ENCODE measurements at regions not wholly inside any gene's neighbourhood (a gene's known extent, or its start where the extent isn't known, plus 50 kb on each side); places are given as distances from the start of the nearest gene placed in this dataset.

DNA sequence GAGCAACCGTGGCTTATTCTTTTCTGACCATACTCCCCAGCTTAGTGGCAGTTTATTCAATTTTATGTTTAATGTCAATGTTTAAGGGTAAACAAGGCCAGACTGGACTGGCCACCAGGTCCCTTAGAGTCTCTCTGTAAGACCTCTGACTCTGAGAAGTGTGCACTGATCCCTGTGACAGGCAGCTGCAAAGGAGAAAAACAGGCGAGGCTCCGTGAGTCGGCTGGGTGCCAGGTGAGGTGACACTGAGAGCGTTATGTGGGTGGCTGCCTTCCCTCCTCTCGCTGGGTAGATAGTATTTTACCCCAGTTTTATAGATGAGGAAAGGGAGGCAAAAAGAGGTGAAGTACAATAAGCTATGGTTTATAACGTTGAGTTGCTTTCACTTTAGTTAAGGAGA lies 139.4 kb upstream of the HDAC4 start:
- Mint-ChIP-seq H3K27me3 (ENCODE audit: insufficient read depth) (no peaks in the 10 kb centered on the region), H3K4me3 (no peak overlapping the region; the same call in 1 of the 2 replicates), H3K9me3 (peaks cover 32% of the 10 kb centered on the region), H3K27ac (no peak overlapping the region), H3K36me3 (ENCODE audit: low read depth) (no peaks in the 10 kb centered on the region), H3K4me1 (ENCODE audit: low read depth) (no peaks in the 10 kb centered on the region)
- no peak for TF ChIP-seq CTCF (IDR thresholded peaks at IDR 0.05)
- DNase-seq, result no peak

DNA sequence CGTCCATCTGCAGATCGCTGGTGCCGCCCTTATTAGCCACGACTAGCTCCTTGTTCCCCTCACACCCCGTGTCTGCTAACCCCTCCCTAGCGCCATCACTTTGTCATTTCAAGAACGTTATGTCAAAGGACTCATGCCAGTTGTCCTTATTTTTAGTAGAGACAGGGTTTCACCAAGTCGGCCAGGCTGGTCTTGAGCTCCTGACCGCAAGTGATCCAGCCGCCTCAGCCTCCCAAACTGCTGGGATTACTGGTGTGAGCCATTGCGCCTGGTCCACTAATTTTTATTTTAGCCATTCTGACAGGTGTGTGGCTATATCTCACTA lies 138.9 kb upstream of the HDAC4 start:
- Mint-ChIP-seq H3K4me3 (no peak overlapping the region), H3K4me1 (ENCODE audit: low read depth) (no peaks in the 10 kb centered on the region), H3K9me3 (peaks cover 36% of the 10 kb centered on the region), H3K27ac (no peak overlapping the region), H3K27me3 (ENCODE audit: insufficient read depth) (no peaks in the 10 kb centered on the region), H3K36me3 (ENCODE audit: low read depth) (no peaks in the 10 kb centered on the region)
- DNase-seq, result no peak
- no peak for TF ChIP-seq CTCF (IDR thresholded peaks at IDR 0.05)

- no peak for TF ChIP-seq CTCF (IDR thresholded peaks at IDR 0.05)
Measured at GRCh38 chr2:239539083-239539775, 138.4 kb upstream of the HDAC4 start.

DNA sequence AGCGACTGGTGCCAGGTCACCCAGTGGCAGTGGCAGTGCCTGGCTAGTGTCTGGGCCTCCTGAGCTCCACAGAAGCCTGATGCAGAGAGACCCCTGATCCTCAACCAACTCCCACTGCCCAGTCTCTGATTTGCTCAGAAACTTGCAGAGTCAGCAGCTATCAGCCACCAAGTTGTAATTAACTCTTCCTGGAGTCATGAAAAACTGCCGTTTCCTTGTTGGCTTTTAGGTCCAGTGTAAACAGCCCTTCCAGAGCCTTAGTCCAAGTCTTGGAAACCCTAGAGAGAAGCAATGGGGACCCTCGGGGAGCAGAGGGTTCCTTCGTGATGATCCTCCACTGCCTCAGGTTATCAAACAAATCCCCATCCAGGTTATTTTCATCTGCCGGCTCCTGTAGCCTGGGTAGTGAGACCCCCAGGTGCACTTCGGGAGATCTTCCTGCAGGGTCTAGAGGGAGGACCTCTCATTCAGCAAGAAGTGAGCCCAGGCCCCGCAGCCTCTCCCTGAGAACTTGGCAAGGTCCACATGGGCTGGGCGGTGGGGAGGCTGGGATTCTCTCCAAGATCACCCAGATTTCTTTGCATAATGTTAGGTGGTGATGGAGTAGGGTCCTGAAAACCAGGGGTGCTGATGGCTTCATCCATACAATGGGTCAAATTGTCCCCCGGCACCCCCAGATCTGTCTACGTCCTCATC lies 137.7 kb upstream of the HDAC4 start:
- TF ChIP-seq CTCF (IDR thresholded peaks at IDR 0.05), result no peak
- no peaks in the 10 kb centered on the region for H3K4me1 Mint-ChIP-seq (ENCODE audit: low read depth)
- H3K27ac Mint-ChIP-seq, result no peak overlapping the region
- no peak for DNase-seq
- peaks cover 46% of the 10 kb centered on the region for H3K9me3 Mint-ChIP-seq
- no peaks in the 10 kb centered on the region for H3K36me3 Mint-ChIP-seq (ENCODE audit: low read depth)
- no peaks in the 10 kb centered on the region for H3K27me3 Mint-ChIP-seq (ENCODE audit: insufficient read depth)
- no peak overlapping the region for H3K4me3 Mint-ChIP-seq

More at GRCh38 chr2:239539083-239539775, 138.4 kb upstream of the HDAC4 start:
- Mint-ChIP-seq H3K4me3 (no peak overlapping the region), H3K36me3 (ENCODE audit: low read depth) (no peaks in the 10 kb centered on the region), H3K27ac (no peak overlapping the region), H3K4me1 (ENCODE audit: low read depth) (no peaks in the 10 kb centered on the region), H3K9me3 (peaks cover 38% of the 10 kb centered on the region), H3K27me3 (ENCODE audit: insufficient read depth) (no peaks in the 10 kb centered on the region)
- no peak for DNase-seq

GRCh38 chr2:239537633-239538356 lies 137.0 kb upstream of the HDAC4 start:
- Mint-ChIP-seq H3K27me3 (ENCODE audit: insufficient read depth) (no peaks in the 10 kb centered on the region), H3K36me3 (ENCODE audit: low read depth) (no peaks in the 10 kb centered on the region), H3K4me3 (no peak overlapping the region), H3K27ac (no peak overlapping the region), H3K9me3 (peaks cover 53% of the 10 kb centered on the region), H3K4me1 (ENCODE audit: low read depth) (no peaks in the 10 kb centered on the region)
- DNase-seq, result no peak
- no peak for TF ChIP-seq CTCF (IDR thresholded peaks at IDR 0.05)

All from HFFc6 (cell line).